Jurkat, Clone E6-1 (cell line): ENCODE measurements at regions not wholly inside any gene's neighbourhood (a gene's known extent, or its start where the extent isn't known, plus 50 kb on each side); places are given as distances from the start of the nearest gene placed in this dataset.

Experiments
- DNase-seq: peaks from one replicate; pipeline ENCODE4 v3.0.0-alpha.2; 2011; ENCODE audit warnings: low read depth, low spot score
- H3K4me3 ChIP-seq: 2 replicates; pipeline ENCODE4 v1.5.1; 2011; ENCODE audit warnings: mild to moderate bottlenecking, low read length, control low read depth, moderate library complexity

GRCh38 chr2:121078899-121079298 is 206.1 kb downstream of the TFCP2L1 start:
- no peak for DNase-seq
- H3K4me3 ChIP-seq = no peak overlapping the region

DNA sequence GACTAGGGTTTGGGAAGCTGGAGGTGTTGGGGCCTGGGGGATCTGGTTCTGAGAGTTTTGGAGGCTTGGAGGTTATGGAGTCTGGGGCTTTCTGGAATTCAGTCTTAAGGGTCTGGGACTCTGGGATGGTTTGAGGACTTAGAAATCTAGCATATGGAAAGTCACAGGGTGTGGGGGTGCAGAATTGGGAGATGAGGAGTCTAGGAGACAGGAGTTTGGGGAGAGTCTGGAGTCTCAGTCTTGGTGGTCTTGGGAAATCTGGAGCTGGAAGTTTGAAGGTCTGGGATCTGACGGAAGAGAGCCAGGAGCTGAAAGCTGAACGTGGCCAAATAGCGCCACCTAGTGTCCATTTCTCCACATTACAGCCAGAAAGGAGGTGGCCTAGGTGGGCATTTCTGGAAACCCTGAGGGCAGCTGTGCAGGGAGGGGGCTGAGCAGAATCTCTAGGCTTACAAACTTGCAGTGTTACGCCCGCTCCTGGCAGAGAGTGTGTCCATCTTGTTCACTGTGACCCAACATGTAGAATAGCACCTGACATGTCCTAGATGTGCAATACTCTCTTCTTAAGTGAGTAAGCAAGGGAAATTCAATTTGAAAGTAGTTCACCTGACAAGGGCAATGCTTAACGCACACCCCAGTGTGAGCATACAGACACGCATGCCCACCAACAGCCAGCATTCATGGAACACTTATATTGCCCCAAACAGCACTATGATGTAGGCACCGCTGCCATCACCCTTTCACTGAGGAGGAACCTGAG is 204.8 kb downstream of the TFCP2L1 start:
- no peak overlapping the region for H3K4me3 ChIP-seq
- peak; percentile 16 for DNase-seq

- no peak overlapping the region for H3K4me3 ChIP-seq
- no peak for DNase-seq
These were observed 203.3 kb downstream of the TFCP2L1 start for GRCh38 chr2:121081701-121082100.

DNA sequence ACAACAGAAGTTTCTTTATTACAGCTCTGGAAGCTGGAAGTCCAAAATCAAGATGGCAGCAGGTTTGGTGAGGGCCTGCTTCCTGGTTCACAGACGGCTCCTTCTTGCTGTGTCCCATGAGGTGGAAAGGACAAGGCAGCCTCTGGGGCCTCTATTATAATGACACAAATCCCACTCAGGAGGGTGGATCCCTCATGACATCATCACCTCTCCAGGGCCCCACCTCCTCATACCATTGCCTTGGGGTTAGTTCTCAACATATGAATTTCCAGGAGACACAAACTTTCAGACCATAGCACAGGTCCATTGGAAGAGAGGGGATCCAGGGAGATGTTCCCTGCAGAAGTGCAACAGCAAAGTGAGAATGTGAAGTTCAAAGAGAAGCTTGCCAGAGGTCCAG is 202.8 kb downstream of the TFCP2L1 start:
- H3K4me3 ChIP-seq = no peak overlapping the region
- DNase-seq = no peak

DNA sequence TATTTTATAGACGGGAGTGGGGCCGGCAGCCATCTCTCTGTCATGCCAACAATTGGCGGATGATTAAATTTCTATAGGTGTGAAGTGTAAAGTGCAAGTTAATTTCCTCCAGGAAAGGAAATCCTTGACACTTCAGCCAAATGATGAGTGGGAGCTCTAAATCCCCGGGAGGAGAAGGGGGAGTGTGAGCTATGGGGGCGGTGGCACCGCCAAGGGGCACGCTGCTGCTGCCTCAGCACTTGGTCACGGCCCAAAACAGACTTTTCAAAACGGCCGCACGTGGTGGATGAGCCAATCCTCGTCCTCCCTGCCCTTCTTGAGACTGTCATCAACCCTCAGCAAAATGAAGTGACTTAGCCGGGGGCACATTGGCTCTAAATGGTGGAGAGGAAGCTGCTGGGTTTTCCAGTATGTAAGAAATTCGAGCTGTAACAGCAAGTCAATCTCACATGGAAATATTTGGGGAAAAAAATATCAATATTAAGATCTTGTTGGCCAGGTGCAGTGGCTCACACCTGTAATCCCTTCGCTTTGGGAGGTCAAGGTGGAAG is 200.8 kb downstream of the TFCP2L1 start:
- no peak overlapping the region for H3K4me3 ChIP-seq
- DNase-seq = no peak

- no peak overlapping the region for H3K4me3 ChIP-seq
- no peak for DNase-seq
These were observed 199.2 kb downstream of the TFCP2L1 start for GRCh38 chr2:121085801-121086200.

- no peak overlapping the region for H3K4me3 ChIP-seq
- DNase-seq = no peak
These were observed 198.6 kb downstream of the TFCP2L1 start for GRCh38 chr2:121086450-121086849.

DNA sequence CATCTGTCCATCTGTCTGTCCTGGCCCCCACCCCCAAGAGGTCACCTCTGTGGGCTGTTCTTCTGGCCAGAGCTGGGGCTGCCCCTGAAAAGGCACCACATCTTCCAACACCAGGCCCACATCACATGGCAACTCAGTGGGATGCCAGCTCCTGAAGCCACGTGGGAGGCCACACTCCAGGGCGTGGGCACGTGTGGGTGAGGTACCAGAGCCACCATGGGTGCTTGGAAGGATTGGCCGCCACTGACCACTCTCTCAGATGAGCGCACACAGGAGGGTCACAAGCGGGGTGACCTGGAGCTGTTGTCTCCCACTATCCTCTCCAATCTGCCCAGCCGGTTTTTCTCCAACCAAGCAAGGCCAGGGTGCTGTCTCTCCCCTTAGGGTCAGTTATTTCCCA is 197.9 kb downstream of the TFCP2L1 start:
- no peak overlapping the region for H3K4me3 ChIP-seq
- no peak for DNase-seq

GRCh38 chr2:121088251-121089165 is 196.5 kb downstream of the TFCP2L1 start:
- DNase-seq = no peak
- H3K4me3 ChIP-seq = no peak overlapping the region

GRCh38 chr2:121089166-121089510 is 195.9 kb downstream of the TFCP2L1 start:
- H3K4me3 ChIP-seq = no peak overlapping the region
- DNase-seq = no peak

DNA sequence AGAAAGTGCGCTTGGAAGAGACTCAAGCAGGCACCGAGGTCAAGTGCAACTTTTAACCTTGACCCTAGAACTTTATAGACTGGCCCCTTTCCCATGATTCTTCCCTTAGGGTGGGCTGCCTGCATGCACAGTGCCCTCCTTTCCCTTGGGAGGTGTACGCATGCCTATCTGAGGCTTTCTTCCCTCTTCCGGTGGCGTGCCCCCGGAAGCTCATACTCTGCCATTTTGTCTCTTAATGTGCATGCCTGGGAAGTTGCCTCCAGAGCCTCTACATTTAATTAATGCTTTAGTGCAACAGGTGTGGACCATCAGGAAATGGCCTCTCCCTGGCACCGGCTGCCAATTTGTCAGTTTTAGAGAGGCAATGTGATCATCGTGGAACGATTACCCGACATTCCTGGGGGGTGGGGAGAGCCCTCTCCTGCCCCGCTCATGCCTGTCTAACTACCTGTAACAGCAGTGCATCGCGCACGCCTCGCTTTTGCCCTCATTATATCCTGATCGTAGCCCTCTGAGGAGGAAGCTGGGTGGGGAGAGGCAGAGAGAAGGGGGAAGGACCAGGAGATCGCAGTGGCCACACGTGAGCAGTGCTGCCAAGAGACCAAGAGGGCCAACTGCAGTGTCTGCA is 194.8 kb downstream of the TFCP2L1 start:
- H3K4me3 ChIP-seq = no peak overlapping the region
- DNase-seq = no peak

DNA sequence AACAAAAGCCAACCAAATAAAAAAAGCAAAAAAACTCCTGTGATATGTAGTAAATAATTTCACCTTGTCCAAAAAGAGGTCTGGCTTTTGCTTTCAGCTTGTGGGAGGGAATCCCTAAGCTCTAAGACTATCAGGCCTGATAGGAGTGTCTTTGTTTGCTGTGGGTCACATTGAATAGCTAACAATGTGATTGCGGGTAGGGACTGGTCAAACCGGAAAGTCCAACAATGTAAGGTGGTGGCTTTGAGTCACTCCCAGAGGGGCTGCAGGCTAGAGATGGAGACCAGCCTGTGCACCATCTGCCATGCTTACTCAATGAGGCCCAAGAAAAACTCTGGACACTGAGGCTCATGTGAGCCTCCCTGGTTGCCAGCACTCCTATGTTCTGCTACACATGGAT is 192.9 kb downstream of the TFCP2L1 start:
- H3K4me3 ChIP-seq = no peak overlapping the region
- DNase-seq = no peak

- DNase-seq = no peak
- H3K4me3 ChIP-seq = no peak overlapping the region
These were observed 191.3 kb downstream of the TFCP2L1 start for GRCh38 chr2:121093692-121094091.

GRCh38 chr2:121094101-121094500 is 190.9 kb downstream of the TFCP2L1 start:
- no peak overlapping the region for H3K4me3 ChIP-seq
- no peak for DNase-seq

GRCh38 chr2:121094845-121095244 is 190.2 kb downstream of the TFCP2L1 start:
- DNase-seq = no peak
- H3K4me3 ChIP-seq = no peak overlapping the region

DNA sequence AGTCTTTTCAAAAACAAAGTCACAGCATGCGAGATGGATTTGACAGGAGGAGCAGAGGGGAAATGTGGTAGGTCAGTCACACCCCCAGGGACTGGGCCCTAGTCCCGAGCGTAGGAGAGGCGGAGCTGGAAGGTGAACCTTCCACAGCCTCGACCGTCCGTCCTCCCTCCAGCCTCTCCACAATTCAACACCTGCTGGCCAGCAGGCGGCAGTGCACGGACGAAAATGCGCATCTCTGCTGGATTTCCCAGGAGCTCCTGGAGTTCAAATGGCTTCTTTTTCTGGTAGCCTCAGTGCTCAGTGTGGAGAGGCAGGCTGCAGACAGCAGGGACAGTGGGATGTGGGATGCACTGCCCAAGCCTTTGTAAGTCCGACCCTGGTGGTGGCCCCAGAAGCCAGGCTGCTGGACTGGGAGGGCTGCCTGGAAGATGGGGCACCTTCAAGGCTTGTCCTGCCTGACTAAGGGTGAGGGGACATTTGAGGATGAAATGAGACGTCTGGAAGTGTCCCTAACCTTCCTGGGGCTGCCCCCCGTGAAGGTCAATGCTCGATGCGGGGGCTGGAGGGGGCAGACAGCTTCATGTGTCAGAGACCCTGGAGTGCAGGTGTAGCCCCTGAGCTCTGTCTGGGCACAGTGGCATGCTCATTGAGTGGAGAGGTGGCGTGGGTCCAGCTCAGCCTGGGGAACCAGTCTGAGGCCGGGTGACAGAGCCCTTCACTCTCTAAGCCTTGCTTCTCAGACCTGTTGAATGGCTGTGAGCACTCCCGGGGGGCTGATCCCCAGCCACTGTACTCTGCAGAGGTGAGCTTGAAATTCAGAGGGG is 189.5 kb downstream of the TFCP2L1 start:
- DNase-seq = peak; percentile 25
- H3K4me3 ChIP-seq = no peak overlapping the region

DNA sequence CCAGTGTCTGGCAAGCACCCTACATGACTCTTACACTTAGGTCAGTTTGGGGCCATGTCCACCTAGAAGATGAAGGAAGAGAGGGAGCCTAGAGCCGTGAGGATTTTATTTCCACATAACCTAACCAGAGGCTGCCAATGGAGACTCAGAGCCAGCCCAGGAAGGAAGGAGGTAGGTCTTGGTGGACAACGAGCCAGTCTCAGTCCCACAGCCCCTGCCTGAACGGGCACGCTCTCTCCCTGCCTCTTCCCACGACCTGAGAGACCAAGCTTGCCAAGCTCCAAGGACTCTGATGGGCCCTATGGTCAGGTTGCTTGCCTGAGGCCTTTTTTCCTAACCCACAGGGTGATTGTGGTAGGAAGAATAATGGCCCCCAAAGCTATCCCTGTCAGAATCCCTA is 188.4 kb downstream of the TFCP2L1 start:
- DNase-seq = no peak
- no peak overlapping the region for H3K4me3 ChIP-seq

DNA sequence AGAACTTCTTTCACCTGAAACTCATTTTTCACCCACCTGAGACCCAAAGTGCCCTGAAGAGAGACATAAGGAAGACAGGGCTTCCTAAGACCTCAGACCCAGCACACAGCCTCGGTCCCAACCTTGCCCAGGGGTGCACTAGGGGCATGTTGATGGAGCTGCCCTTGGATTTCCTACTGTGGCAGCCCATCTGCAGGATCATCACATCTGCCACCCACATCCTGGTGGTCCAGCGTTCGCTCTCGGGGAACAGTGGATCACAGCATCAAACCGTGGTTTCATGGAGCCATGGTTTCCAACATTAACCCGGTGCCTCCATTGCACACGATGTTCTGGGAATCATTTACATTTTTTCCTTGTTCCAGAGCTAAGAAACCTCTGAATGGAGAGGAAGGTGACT is 186.4 kb downstream of the TFCP2L1 start:
- H3K4me3 ChIP-seq = no peak overlapping the region
- no peak for DNase-seq
